ENCODE measurements at regions not wholly inside any gene's neighbourhood (a gene's known extent, or its start where the extent isn't known, plus 50 kb on each side); places are given as distances from the start of the nearest gene placed in this dataset.

DNA sequence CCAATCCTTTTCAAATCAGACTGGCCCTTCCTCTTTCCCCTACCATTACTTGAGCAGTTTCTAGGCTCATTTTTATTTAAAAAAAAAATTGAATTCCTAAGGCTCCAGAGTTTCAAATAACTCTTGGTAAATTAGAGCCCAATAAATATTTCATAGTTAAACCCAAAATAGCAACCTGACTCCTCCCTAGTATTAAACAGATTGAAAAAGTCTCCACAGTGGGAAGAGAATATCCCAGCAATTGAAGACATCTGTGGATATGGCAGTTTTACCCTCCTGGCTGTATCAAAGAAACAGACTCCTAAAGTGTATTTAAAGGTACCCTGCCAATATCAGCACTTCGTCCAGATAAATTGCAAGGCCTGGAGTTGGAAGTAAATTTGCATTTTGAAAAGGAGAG lies 52.7 kb upstream of the GDNF start:
- no peak overlapping the region for H2AFZ ChIP-seq (replicated peaks; ENCODE audit: low read length, poor library complexity)
- H3K4me3 ChIP-seq (ENCODE audit: insufficient read depth, low read depth, low read length) = no peak overlapping the region
- intact Hi-C loops (cut with micrococcal nuclease) (no loop called here), dilution Hi-C loops (cut with HindIII; ENCODE audit: low sequenced_read_pairs, unreplicated experiment) (no loop called here), in situ Hi-C loops (cut with MboI; ENCODE audit: low sequenced_read_pairs) (no loop called here)
- no peak overlapping the region for H3K4ac ChIP-seq (ENCODE audit: low read depth, low read length)
- no peak overlapping the region for H3K23ac ChIP-seq (ENCODE audit: low read depth, low read length)
- BruUV-seq (replicated peaks) = no TSS peak
- no peak overlapping the region for H4K5ac ChIP-seq (ENCODE audit: low read depth, low read length)
- H2BK20ac ChIP-seq (ENCODE audit: low read depth, low read length) = no peak overlapping the region
- no peak overlapping the region for H2BK5ac ChIP-seq (ENCODE audit: low read depth, low read length, poor library complexity, severe bottlenecking)
- no peaks in the 10 kb centered on the region for H3K9me3 ChIP-seq (ENCODE audit: control insufficient read depth, insufficient read depth, low read length)
- H4K8ac ChIP-seq (ENCODE audit: low read depth in 2 of 2, low read length in 2 of 2) = no peak overlapping the region
- peaks cover 10% of the 10 kb centered on the region for H3K27me3 ChIP-seq (ENCODE audit: control insufficient read depth, insufficient read depth, low read length)
- no peak overlapping the region for H3K56ac ChIP-seq (ENCODE audit: extremely low read depth, insufficient read depth, low read length)
- no peak overlapping the region for H3K27ac ChIP-seq (ENCODE audit: insufficient read depth, low read length)
- TF ChIP-seq RAD21 (IDR thresholded peaks at IDR 0.05; ENCODE audit: low read length) (no peak), MXI1 (IDR thresholded peaks at IDR 0.05; ENCODE audit: borderline replicate concordance, low read depth, low read length) (no peak), POLR2A (IDR thresholded peaks at IDR 0.05; ENCODE audit: low read depth, low read length) (no peak), RFX5 (IDR thresholded peaks at IDR 0.05; ENCODE audit: low read depth, low read length) (no peak), FOS (IDR thresholded peaks at IDR 0.05; ENCODE audit: low read depth, low read length) (no peak), ELK1 (IDR thresholded peaks at IDR 0.05; ENCODE audit: borderline replicate concordance, low read depth, low read length) (no peak), CHD1 (IDR thresholded peaks at IDR 0.05; ENCODE audit: low read depth, low read length) (no peak), USF2 (IDR thresholded peaks at IDR 0.05; ENCODE audit: low read depth, low read length) (no peak), RCOR1 (IDR thresholded peaks at IDR 0.05; ENCODE audit: insufficient replicate concordance, low read length) (no peak), MAZ (IDR thresholded peaks at IDR 0.05; ENCODE audit: borderline replicate concordance, low read depth, low read length) (no peak), SMC3 (IDR thresholded peaks at IDR 0.05; ENCODE audit: low read depth, low read length) (no peak), MAFK (IDR thresholded peaks at IDR 0.05; ENCODE audit: low read depth, low read length) (no peak)
- TF ChIP-seq, protein P1, sequence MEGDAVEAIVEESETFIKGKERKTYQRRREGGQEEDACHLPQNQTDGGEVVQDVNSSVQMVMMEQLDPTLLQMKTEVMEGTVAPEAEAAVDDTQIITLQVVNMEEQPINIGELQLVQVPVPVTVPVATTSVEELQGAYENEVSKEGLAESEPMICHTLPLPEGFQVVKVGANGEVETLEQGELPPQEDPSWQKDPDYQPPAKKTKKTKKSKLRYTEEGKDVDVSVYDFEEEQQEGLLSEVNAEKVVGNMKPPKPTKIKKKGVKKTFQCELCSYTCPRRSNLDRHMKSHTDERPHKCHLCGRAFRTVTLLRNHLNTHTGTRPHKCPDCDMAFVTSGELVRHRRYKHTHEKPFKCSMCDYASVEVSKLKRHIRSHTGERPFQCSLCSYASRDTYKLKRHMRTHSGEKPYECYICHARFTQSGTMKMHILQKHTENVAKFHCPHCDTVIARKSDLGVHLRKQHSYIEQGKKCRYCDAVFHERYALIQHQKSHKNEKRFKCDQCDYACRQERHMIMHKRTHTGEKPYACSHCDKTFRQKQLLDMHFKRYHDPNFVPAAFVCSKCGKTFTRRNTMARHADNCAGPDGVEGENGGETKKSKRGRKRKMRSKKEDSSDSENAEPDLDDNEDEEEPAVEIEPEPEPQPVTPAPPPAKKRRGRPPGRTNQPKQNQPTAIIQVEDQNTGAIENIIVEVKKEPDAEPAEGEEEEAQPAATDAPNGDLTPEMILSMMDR (conservative IDR thresholded peaks at IDR 0.05; ENCODE audit: low read depth, low read length) = no peak
- H2AK5ac ChIP-seq (ENCODE audit: low read depth, low read length) = no peak overlapping the region
- H2BK15ac ChIP-seq (ENCODE audit: low read depth, low read length) = no peak overlapping the region
- H3K14ac ChIP-seq (replicated peaks; ENCODE audit: low read depth, low read length) = no peak overlapping the region
- ChIA-PET CTCF (no interaction called here), POLR2A (ENCODE audit: unreplicated experiment) (no interaction called here)
- ATAC-seq (ENCODE audit: low read depth) (no peak), DNase-seq (no peak)
- no peaks in the 10 kb centered on the region for H4K20me1 ChIP-seq (ENCODE audit: insufficient read depth, low read length)
- H3K9ac ChIP-seq (ENCODE audit: low read depth, low read length) = no peak overlapping the region
- no peak overlapping the region for H3K4me2 ChIP-seq (ENCODE audit: low read depth, low read length)
- H2AK9ac ChIP-seq (replicated peaks; ENCODE audit: low read depth, low read length, poor library complexity) = no peak overlapping the region
- H3K36me3 ChIP-seq (ENCODE audit: control insufficient read depth, insufficient read depth, low read length) = no peaks in the 10 kb centered on the region
- H3K18ac ChIP-seq (ENCODE audit: low read depth, low read length) = no peak overlapping the region
- H4K91ac ChIP-seq (ENCODE audit: insufficient read depth, low read depth, low read length) = no peak overlapping the region
- no CpG with 5 or more reads among the region's 1 CpG for WGBS, 2 experiments (ENCODE audit: extremely low coverage in 2 of 2, insufficient read length in 1 of 2)
- H2BK120ac ChIP-seq (ENCODE audit: low read depth, low read length) = no peak overlapping the region
- peaks cover 14% of the 10 kb centered on the region for H3K9me1 ChIP-seq (ENCODE audit: insufficient read depth, low read length)
- no peaks in the 10 kb centered on the region for H3K79me1 ChIP-seq (ENCODE audit: low read depth in 1 of 2, low read length in 2 of 2)
- H3K4me1 ChIP-seq (ENCODE audit: control insufficient read depth, insufficient read depth, low read length) = peaks cover 9% of the 10 kb centered on the region
